ENCODE measurements at regions not wholly inside any gene's neighbourhood (a gene's known extent, or its start where the extent isn't known, plus 50 kb on each side); places are given as distances from the start of the nearest gene placed in this dataset.

DNA sequence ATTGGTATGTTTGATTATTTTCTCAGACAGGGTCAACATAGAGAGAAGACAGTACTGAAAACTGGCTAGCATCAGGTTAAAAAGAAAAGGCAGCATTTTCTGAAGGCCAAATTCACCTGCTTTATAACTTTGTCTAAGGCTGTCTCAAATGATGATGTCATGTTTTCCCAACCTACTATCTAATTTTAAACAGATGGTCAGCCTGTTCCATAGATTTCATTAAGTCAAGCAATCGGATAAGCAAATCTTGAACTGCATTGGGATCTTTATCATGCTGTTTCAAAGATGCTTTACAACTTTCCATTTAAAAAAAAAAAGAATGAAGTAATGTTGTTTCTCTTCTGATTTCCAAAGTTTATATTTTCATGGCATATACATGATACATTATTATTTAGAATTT is 56.3 kb upstream of the SPOPL start:
- WGBS, 4 donors: 82 to 86% (median 84%) methylated on average over 1 of the region's 1 CpG
- Histone ChIP-seq H3K27ac (no peak overlapping the region), H3K4me3 (no peak overlapping the region)

DNA sequence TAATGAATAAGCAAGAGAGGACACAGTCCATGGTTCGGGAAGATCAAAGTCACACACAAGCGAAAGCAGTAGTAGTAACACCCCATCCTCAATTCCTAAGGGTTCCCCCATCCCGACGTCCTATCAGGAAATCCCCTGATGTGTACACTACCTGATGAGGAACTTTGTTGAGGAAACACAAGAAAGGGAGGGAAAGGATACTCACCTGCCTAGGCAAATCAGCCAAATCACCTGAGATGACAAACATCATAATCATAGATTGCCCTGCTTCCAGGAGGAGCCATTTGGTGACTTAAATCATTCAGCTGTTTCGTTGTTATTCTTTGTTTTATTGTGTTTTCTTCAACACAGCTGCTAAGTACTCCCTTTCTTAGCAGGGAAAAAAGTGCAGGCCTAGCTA is 55.5 kb upstream of the SPOPL start:
- Histone ChIP-seq H3K9me3 (replicated peaks in 1 of 3) (peaks cover 0 to 5% (median 0%) of the 10 kb centered on the region in 3 donors), H3K27me3 (no peaks in the 10 kb centered on the region), H3K27ac (no peak overlapping the region), H3K36me3 (replicated peaks in 1 of 2) (no peaks in the 10 kb centered on the region), H3K4me1 (replicated peaks in 1 of 2) (no peaks in the 10 kb centered on the region), H3K4me3 (no peak overlapping the region)
- WGBS, 4 donors: 88 to 93% (median 91%) methylated on average over 5 of the region's 5 CpGs
- no peak for DNase-seq
- intact Hi-C loops (cut with DNase I): no loop called here
- TF ChIP-seq CTCF (IDR thresholded peaks at IDR 0.05) (no peak), POLR2A (IDR thresholded peaks at IDR 0.05) (no peak)

More for the DNA sequence above, 56.3 kb upstream of the SPOPL start:
- TF ChIP-seq CTCF (IDR thresholded peaks at IDR 0.05): no peak
- TF ChIP-seq POLR2A (IDR thresholded peaks at IDR 0.05): no peak
- intact Hi-C loops (cut with DNase I): no loop called here
- H3K27me3 ChIP-seq: no peaks in the 10 kb centered on the region
- peaks cover 0 to 5% (median 0%) of the 10 kb centered on the region in 3 donors for H3K9me3 ChIP-seq (replicated peaks in 1 of 3)
- H3K36me3 ChIP-seq (replicated peaks in 1 of 2): no peaks in the 10 kb centered on the region
- H3K4me1 ChIP-seq (replicated peaks in 1 of 2): no peaks in the 10 kb centered on the region
- no peak for DNase-seq

- Histone ChIP-seq H3K36me3 (replicated peaks in 1 of 2) (no peaks in the 10 kb centered on the region), H3K4me3 (no peak overlapping the region), H3K9me3 (replicated peaks in 1 of 3) (no peaks in the 10 kb centered on the region), H3K4me1 (replicated peaks in 1 of 2) (no peaks in the 10 kb centered on the region), H3K27me3 (no peaks in the 10 kb centered on the region), H3K27ac (no peak overlapping the region)
- no peak for DNase-seq
- TF ChIP-seq CTCF (IDR thresholded peaks at IDR 0.05) (no peak), POLR2A (IDR thresholded peaks at IDR 0.05) (no peak)
- 45 to 78% (median 77%) methylated on average over 2 of the region's 2 CpGs for WGBS, 4 donors
- intact Hi-C loops (cut with DNase I): no loop called here
Observed at GRCh38 chr2:138447889-138448570, 53.5 kb upstream of the SPOPL start.

Data from adrenal gland (tissue), 9 donors.